Thoracic aorta (tissue), 2 donors: ENCODE measurements at regions not wholly inside any gene's neighbourhood (a gene's known extent, or its start where the extent isn't known, plus 50 kb on each side); places are given as distances from the start of the nearest gene placed in this dataset.

Experiments used
- ATAC-seq: fragments of 150-250 bp; one replicate; pipeline ENCODE4 v1.8.0; 2017; ENCODE audit warnings: low read depth; ENCODE audit not compliant: insufficient number of reproducible peaks, low FRiP score
- DNase-seq: peaks from one replicate; pipeline ENCODE4 v3.0.0-alpha.2; 2020; ENCODE audit warnings: low spot score
- H3K27ac ChIP-seq, 2 donors: fragments of 200-600 bp; sonication (generic); 1 replicate in 1 of 2; 2 replicates in 1 of 2; pipeline ENCODE4 v1.5.1; 2016; ENCODE audit warnings: mild to moderate bottlenecking in 2 of 2, moderate library complexity in 2 of 2
- H3K27me3 ChIP-seq: fragments of 200-600 bp; sonication (generic); replicated peaks from 2 replicates; pipeline ENCODE4 v1.6.0; 2016; ENCODE audit warnings: mild to moderate bottlenecking; ENCODE audit not compliant: insufficient read depth
- H3K36me3 ChIP-seq: fragments of 200-600 bp; sonication (generic); one replicate; pipeline ENCODE4 v1.5.1; 2016
- H3K4me1 ChIP-seq, 2 donors: fragments of 200-600 bp; sonication (generic); 1 replicate in 1 of 2; 2 replicates in 1 of 2; pipeline versions ENCODE4 v1.5.1 to v1.6.0; 2016; ENCODE audit warnings: low read depth in 2 of 2, mild to moderate bottlenecking in 1 of 2; ENCODE audit not compliant: control insufficient read depth in 1 of 2
- H3K4me3 ChIP-seq: fragments of 200-600 bp; sonication (generic); 2 replicates; pipeline ENCODE4 v1.5.1; 2016; ENCODE audit warnings: mild to moderate bottlenecking
- H3K9me3 ChIP-seq: fragments of 200-600 bp; sonication (generic); 2 replicates; pipeline ENCODE4 v1.5.1; 2016
- TF ChIP-seq, protein P1 (sequence below): fragments of 200-600 bp; sonication (generic); IDR thresholded peaks from one replicate; pipeline ENCODE4 v1.5.1; 2019; ENCODE audit warnings: antibody characterized with exemption

GRCh38 chr2:217040099-217040498 is 180.2 kb upstream of the TNP1 start:
- Histone ChIP-seq H3K9me3 (no peaks in the 10 kb centered on the region), H3K4me1 (peaks cover 21 to 26% of the 10 kb centered on the region in 2 donors), H3K4me3 (no peak overlapping the region), H3K27me3 (no peaks in the 10 kb centered on the region), H3K36me3 (no peaks in the 10 kb centered on the region), H3K27ac (no peak overlapping the region)
- TF ChIP-seq, protein P1, sequence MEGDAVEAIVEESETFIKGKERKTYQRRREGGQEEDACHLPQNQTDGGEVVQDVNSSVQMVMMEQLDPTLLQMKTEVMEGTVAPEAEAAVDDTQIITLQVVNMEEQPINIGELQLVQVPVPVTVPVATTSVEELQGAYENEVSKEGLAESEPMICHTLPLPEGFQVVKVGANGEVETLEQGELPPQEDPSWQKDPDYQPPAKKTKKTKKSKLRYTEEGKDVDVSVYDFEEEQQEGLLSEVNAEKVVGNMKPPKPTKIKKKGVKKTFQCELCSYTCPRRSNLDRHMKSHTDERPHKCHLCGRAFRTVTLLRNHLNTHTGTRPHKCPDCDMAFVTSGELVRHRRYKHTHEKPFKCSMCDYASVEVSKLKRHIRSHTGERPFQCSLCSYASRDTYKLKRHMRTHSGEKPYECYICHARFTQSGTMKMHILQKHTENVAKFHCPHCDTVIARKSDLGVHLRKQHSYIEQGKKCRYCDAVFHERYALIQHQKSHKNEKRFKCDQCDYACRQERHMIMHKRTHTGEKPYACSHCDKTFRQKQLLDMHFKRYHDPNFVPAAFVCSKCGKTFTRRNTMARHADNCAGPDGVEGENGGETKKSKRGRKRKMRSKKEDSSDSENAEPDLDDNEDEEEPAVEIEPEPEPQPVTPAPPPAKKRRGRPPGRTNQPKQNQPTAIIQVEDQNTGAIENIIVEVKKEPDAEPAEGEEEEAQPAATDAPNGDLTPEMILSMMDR: no peak
- DNase-seq (no peak), ATAC-seq (no peak)

DNA sequence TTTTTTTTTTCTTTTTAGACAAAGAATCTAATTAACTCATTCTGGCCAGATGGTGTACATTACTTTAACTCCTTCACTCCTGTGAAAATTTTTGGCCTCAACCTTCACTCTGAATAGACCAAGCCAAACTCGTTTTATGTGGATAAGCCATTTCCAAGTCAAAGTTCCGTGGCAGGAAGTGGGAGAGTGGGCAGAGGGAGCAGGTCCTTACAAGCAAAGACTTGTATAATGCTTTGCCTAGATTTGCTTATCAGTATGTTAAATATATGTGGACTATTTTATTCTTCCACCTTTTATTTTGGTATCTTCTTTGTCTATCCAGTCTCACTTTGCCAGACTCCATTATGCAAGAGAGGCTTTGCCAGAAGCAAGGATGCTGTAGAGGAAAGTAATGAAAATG is 178.1 kb upstream of the TNP1 start:
- Histone ChIP-seq H3K4me3 (no peak overlapping the region), H3K4me1 (peaks cover 21 to 26% of the 10 kb centered on the region in 2 donors), H3K9me3 (no peaks in the 10 kb centered on the region), H3K27me3 (no peaks in the 10 kb centered on the region), H3K36me3 (no peaks in the 10 kb centered on the region), H3K27ac (no peak overlapping the region)
- ATAC-seq: no peak
- TF ChIP-seq, protein P1: no peak
- no peak for DNase-seq

DNA sequence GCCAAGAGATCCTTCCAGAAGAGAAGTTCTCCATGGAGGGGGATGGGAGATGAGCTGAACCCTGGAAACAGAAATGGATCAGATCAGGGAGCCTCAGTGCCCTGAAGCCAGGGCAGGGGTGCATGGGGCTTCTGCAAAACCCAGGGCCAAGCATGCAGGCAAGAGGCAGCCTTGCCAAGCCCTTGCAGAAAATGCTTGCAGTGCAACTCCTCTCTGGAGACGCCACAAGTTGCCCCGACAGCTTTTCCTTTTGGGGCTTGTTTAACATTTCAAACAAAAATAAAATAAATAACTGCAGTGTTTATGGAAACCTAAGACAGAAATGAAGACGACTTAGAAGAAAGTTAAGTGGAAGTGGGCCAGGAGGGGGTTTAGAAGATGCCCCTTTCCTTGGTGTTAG is 177.5 kb upstream of the TNP1 start:
- DNase-seq (no peak), ATAC-seq (no peak)
- H3K4me3 ChIP-seq: no peak overlapping the region
- TF ChIP-seq, protein P1: no peak
- peaks cover 21 to 26% of the 10 kb centered on the region in 2 donors for H3K4me1 ChIP-seq
- H3K9me3 ChIP-seq: no peaks in the 10 kb centered on the region
- H3K36me3 ChIP-seq: no peaks in the 10 kb centered on the region
- H3K27ac ChIP-seq: no peak overlapping the region
- no peaks in the 10 kb centered on the region for H3K27me3 ChIP-seq

GRCh38 chr2:217035967-217036366 is 176.1 kb upstream of the TNP1 start:
- Histone ChIP-seq H3K27me3 (no peaks in the 10 kb centered on the region), H3K4me1 (peaks cover 21 to 26% of the 10 kb centered on the region in 2 donors), H3K4me3 (no peak overlapping the region), H3K9me3 (no peaks in the 10 kb centered on the region), H3K36me3 (no peaks in the 10 kb centered on the region), H3K27ac (no peak overlapping the region)
- no peak for DNase-seq
- ATAC-seq: no peak
- TF ChIP-seq, protein P1: no peak

DNA sequence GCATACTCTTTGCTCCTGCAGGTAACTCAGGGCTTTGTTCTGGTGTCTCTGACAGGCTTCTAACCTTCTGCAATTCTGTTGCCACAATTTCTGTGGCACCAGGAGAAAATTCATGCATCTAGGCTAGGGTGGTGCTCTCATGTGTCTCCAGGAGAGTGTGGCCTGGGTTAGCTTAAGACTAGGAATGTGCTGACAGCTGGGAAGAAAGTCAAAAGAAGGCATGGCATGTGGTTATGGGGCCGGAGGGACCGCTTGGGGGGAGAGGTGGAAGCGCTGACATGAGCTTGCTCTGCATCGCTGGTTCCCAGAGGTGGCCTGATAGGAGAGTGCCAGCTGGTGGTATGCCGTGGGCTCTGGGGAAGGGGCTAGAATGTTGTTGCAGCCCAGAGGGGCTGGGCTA is 173.3 kb upstream of the TNP1 start:
- no peak overlapping the region for H3K27ac ChIP-seq
- H3K4me1 ChIP-seq: peaks cover 21 to 25% of the 10 kb centered on the region in 2 donors
- H3K9me3 ChIP-seq: no peaks in the 10 kb centered on the region
- H3K36me3 ChIP-seq: no peaks in the 10 kb centered on the region
- H3K27me3 ChIP-seq: no peaks in the 10 kb centered on the region
- no peak overlapping the region for H3K4me3 ChIP-seq
- ATAC-seq (no peak), DNase-seq (no peak)
- TF ChIP-seq, protein P1: no peak
